Neuron (in vitro differentiated cells): ENCODE measurements at regions not wholly inside any gene's neighbourhood (a gene's known extent, or its start where the extent isn't known, plus 50 kb on each side); places are given as distances from the start of the nearest gene placed in this dataset.
"Not testable (repeated sequence)": the region's sequence is repeated elsewhere in the genome, so short reads cannot be mapped to it uniquely, and the experiment has no call there.

Experiments used
- H2AFZ ChIP-seq: one replicate; pipeline ENCODE4 v1.6.1; 2013; ENCODE audit warnings: low read depth, mild to moderate bottlenecking, inconsistent platforms, low read length, moderate library complexity
- H3K27me3 ChIP-seq: one replicate; pipeline ENCODE4 v1.6.1; 2013; ENCODE audit warnings: low read length; ENCODE audit not compliant: insufficient read depth
- H3K36me3 ChIP-seq: one replicate; pipeline ENCODE4 v1.6.1; 2013; ENCODE audit warnings: low read length; ENCODE audit not compliant: insufficient read depth
- H3K4me1 ChIP-seq: one replicate; pipeline ENCODE4 v1.6.1; 2013; ENCODE audit warnings: low read length; ENCODE audit not compliant: insufficient read depth
- H3K4me3 ChIP-seq: 2 replicates; pipeline ENCODE4 v1.5.1; 2013; ENCODE audit warnings: mild to moderate bottlenecking, low read length, moderate library complexity
- H3K9me3 ChIP-seq: one replicate; pipeline ENCODE4 v1.6.1; 2013; ENCODE audit warnings: low read length

DNA sequence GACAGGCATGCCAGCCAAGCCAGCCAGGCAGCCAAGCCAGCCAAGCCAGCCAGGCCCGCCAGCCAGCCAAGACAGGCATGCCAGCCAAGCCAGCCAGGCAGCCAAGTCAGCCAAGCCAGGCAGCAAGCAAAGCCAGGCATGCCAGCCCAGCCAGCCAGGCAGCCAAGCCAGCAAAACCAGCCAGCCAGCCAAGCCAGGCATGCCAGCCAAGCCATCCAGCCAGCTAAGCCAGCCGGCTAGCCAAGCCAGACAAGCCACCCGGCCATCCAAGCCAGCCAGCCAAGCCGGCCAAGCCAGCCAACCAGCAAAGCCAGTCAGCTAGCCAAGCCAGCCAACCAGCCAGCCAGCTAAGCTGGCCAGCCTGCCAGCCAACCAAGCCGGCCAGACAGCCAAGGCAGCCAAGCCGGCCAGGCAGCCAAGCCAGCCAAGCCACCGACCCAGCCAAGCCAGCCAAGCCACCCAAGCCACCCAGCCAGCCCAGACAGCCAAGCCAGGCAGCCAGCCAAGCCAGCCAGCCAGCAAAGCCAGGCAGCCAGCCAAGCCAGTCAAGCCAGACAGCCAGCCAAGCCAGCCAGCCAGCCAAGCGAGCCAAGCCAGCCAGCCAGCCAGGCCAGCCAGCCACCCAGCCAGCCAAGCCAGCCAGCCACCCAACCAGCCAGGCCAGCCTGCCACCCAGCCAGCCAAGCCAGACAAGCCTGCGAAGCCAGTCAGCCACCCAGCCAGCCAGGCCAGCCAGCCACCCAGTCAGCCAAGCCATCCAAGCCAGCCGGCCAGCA, 332.9 kb upstream of the PLGLB2 start:
- H3K4me1 ChIP-seq, H2AFZ ChIP-seq: not testable (repeated sequence)

DNA sequence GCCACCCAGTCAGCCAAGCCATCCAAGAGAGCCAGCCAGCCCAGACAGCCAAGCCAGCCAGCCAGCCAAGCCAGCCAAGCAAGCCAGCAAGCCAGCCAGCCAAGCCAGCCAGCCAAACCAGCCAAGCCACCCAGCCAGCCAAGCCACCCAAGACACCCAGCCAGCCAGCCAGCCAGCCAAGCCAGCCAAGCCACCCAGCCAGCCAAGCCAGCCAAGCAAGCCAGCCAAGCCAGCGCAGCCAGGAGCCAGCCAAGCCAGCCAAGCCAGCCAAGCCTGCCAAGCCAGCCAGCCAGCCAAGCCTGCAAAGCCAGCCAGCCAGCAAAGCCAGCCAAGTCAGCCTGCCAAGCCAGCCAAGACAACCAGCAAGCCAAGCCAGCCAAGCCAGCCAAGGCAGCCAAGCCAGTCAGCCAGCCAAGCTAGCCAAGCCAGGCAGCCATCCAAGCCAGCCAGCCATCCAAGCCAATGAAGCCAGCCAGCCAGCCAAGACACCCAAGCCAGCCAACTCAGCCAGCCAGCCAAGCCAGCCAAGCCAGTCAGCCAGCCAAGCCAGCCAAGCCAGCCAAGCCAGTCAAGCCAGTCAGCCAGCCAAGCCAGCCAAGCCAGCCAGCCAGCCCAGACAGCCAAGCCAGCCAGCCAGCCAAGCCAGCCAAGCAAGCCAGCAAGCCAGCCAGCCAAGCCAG, 332.2 kb upstream of the PLGLB2 start:
- not testable (repeated sequence) for H3K4me1 ChIP-seq, H2AFZ ChIP-seq, H3K36me3 ChIP-seq, H3K27me3 ChIP-seq, H3K4me3 ChIP-seq, H3K9me3 ChIP-seq

More for the DNA sequence above, 332.9 kb upstream of the PLGLB2 start:
- H3K36me3 ChIP-seq, H3K9me3 ChIP-seq, H3K4me3 ChIP-seq, H3K27me3 ChIP-seq: not testable (repeated sequence)

DNA sequence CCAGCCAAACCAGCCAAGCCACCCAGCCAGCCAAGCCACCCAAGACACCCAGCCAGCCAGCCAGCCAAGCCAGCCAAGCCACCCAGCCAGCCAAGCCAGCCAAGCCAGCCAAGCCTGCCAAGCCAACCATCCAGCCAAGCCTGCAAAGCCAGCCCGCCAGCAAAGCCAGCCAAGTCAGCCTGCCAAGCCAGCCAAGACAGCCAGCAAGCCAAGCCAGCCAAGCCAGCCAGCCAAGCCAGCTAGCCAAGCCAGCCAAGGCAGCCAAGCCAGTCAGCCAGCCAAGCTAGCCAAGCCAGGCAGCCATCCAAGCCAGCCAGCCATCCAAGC, 331.7 kb upstream of the PLGLB2 start:
- not testable (repeated sequence) for H2AFZ ChIP-seq, H3K4me1 ChIP-seq, H3K9me3 ChIP-seq, H3K4me3 ChIP-seq, H3K27me3 ChIP-seq, H3K36me3 ChIP-seq

DNA sequence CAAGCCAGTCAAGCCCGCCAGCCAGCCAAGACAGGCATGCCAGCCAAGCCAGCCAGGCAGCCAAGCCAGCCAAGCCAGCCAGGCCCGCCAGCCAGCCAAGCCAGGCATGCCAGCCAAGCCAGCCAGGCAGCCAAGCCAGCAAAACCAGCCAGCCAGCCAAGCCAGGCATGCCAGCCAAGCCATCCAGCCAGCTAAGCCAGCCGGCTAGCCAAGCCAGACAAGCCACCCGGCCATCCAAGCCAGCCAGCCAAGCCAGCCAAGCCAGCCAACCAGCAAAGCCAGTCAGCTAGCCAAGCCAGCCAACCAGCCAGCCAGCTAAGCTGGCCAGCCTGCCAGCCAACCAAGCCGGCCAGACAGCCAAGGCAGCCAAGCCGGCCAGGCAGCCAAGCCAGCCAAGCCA, 330.7 kb upstream of the PLGLB2 start:
- H3K4me3 ChIP-seq, H3K4me1 ChIP-seq, H3K36me3 ChIP-seq, H3K9me3 ChIP-seq, H3K27me3 ChIP-seq, H2AFZ ChIP-seq: not testable (repeated sequence)

DNA sequence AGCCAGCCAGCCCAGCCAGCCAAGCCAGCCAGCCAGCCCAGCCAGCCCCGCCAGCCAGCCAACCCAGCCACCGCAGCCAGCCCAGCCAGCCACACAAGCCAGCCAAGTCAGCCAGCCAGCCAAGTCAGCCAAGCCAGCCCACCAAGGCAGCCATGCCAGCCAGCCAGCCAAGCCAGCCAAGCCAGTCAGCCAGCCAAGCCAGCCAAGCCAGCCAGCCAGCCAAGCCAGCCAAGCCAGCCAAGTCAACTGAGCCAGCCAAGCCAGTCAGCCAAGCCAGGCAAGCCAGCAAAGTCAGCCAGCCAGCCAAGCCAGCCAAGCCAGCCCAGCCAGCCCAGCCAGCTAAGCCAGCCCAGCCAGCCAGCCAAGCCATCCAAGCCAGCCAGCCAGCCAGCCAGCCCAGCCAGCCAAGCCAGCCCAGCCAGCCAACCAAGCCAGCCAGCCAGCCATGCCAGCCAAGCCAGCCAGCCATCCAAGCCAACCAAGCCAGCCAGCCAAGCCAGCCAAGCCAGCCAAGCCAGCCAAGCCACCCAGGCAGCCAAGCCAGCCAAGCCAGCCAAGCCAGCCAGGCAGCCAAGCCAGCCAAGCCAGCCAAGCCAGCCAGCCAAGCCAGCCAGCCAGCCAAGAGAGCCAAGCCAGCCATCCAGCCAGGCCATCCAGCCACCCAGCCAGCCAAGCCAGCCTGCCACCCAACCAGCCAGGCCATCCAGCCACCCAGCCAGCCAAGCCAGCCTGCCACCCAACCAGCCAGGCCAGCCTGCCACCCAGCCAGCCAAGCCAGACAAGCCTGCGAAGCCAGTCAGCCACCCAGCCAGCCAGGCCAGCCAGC, 329.9 kb upstream of the PLGLB2 start:
- H2AFZ ChIP-seq, H3K27me3 ChIP-seq, H3K4me3 ChIP-seq, H3K4me1 ChIP-seq, H3K36me3 ChIP-seq, H3K9me3 ChIP-seq: not testable (repeated sequence)

DNA sequence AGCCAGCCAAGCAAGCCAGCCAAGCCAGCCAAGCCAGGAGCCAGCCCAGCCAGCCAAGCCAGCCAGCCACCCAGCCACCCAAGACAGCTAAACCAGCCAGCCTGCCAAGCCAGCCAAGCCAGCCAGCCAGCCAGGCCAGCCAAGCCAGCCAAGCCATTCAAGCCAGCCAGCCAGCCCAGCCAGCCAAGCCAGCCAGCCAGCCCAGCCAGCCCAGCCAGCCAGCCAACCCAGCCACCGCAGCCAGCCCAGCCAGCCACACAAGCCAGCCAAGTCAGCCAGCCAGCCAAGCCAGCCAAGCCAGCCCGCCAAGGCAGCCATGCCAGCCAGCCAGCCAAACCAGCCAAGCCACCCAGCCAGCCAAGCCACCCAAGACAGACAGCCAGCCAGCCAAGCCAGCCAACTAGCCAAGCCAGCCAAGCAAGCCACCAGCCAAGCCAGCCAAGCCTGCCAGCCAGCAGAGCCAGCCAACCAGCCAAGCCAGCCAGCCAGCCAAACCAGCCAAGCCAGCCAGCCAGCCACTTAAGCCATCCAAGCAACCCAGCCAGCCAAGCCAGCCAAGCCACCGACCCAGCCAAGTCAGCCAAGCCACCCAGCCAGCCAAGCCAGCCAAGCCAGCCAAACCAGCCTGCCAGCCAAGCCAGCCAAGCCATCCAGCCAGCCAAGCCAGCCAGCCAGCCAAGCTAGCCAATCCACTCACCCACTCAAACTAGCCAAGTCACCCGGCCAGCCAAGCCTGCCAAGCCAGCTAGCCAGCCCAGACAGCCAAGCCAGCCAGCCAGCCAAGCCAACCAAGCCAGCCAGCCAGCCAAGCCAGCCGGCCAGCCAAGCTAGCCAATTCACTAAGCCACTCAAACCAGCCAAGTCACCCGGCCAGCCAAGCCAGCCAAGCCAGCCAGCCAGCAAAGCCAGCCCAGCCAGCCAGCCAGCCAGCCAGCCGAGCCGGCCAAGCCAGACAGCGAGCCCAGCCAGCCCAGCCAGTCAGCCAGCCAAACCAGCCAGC, 328.8 kb upstream of the PLGLB2 start:
- not testable (repeated sequence) for H2AFZ ChIP-seq, H3K4me1 ChIP-seq, H3K36me3 ChIP-seq, H3K27me3 ChIP-seq, H3K4me3 ChIP-seq, H3K9me3 ChIP-seq

DNA sequence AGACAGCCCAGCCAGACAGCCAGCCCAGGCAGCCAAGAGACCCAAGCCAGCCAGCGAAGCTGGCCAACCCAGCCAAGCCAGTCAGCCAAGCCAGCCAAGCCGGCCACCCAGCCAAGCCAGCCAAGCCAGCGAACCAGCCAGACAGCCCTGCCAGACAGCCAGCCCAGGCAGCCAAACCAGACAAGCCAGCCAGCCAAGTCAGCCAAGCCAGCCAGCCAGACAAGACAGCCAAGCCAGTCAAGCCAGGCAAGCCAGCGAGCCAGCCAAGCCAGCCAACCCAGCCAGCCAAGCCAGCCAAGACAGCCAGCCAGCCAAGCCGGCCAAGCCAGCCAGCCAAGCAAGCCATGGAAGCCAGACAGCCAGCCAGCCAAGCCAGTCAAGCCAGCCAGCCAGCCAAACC, 327.9 kb upstream of the PLGLB2 start:
- H3K4me3 ChIP-seq, H3K27me3 ChIP-seq, H3K36me3 ChIP-seq, H3K4me1 ChIP-seq, H3K9me3 ChIP-seq, H2AFZ ChIP-seq: not testable (repeated sequence)

DNA sequence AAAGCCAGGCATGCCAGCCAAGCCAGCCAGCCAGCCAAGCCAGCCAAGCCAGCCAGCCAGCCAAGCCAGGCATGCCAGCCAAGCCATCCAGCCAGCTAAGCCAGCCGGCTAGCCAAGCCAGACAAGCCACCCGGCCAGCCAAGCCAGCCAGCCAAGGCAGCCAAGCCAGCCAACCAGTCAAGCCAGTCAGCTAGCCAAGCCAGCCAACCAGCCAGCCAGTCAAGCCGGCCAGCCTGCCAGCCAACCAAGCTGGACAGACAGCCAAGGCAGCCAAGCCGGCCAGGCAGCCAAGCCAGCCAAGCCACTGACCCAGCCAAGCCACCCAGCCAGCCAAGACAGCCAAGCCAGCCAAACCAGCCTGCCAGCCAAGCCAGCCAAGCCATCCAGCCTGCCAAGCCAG, 326.9 kb upstream of the PLGLB2 start:
- H3K27me3 ChIP-seq, H2AFZ ChIP-seq, H3K4me3 ChIP-seq, H3K36me3 ChIP-seq, H3K4me1 ChIP-seq, H3K9me3 ChIP-seq: not testable (repeated sequence)

DNA sequence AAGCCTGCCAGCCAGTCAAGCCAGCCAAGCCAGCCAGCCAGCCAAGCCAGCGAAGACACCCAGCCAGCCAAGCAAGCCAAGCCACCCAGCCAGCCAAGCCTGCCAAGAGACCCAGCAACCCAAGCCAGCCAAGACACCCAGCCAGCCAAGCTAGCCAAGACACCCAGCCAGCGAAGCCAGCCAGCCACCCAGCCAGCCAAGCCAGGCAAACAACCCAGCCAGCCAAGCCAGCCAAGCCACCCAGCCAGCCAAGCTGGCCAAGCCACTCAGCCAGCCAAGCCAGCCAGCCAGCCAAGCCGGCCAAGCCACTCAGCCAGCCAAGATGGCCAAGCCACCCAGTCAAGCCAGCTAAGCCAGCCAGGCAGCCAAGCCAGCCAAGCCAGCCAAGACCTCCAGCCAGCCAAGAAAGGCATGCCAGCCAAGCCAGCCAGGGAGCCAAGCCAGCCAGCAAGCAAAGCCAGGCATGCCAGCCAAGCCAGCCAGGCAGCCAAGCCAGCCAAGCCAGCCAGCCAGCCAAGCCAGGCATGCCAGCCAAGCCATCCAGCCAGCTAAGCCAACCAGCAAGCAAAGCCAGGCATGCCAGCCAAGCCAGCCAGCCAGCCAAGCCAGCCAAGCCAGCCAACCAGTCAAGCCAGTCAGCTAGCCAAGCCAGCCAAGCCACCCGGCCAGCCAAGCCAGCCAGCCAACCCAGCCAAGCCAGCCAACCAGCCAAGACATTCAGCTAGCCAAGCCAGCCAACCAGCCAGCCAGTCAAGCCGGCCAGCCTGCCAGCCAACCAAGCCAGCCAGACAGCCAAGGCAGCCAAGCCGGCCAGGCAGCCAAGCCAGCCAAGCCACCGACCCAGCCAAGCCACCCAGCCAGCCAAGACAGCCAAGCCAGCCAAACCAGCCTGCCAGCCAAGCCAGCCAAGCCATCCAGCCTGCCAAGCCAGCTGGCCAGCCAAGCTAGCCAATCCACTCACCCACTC, 323.8 kb upstream of the PLGLB2 start:
- not testable (repeated sequence) for H3K4me1 ChIP-seq, H3K27me3 ChIP-seq, H3K9me3 ChIP-seq, H3K4me3 ChIP-seq, H3K36me3 ChIP-seq, H2AFZ ChIP-seq

DNA sequence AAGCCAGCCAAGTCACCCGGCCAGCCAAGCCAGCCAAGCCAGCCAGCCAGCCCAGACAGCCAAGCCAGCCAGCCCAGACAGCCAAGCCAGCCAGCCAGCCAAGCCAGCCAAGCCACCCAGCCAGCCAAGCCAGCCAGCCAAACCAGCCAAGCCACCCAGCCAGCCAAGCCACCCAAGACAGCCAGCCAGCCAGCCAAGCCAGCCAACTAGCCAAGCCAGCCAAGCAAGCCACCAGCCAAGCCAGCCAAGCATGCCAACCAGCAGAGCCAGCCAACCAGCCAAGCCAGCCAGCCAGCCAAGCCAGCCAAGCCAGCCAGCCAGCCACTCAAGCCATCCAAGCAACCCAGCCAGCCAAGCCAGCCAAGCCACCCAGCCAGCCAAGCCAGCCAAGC, 323.1 kb upstream of the PLGLB2 start:
- not testable (repeated sequence) for H2AFZ ChIP-seq, H3K36me3 ChIP-seq, H3K9me3 ChIP-seq, H3K4me1 ChIP-seq, H3K27me3 ChIP-seq, H3K4me3 ChIP-seq

DNA sequence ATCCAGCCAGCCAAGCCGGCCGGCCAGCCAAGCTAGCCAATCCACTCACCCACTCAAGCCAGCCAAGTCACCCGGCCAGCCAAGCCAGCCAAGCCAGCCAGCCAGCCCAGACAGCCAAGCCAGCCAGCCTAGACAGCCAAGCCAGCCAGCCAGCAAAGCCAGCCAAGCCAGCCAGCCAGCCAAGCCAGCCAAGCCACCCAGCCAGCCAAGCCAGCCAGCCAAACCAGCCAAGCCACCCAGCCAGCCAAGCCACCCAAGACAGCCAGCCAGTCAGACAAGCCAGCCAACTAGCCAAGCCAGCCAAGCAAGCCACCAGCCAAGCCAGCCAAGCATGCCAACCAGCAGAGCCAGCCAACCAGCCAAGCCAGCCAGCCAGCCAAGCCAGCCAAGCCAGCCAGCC, 322.7 kb upstream of the PLGLB2 start:
- H3K9me3 ChIP-seq, H3K4me1 ChIP-seq, H3K36me3 ChIP-seq, H2AFZ ChIP-seq, H3K27me3 ChIP-seq, H3K4me3 ChIP-seq: not testable (repeated sequence)

DNA sequence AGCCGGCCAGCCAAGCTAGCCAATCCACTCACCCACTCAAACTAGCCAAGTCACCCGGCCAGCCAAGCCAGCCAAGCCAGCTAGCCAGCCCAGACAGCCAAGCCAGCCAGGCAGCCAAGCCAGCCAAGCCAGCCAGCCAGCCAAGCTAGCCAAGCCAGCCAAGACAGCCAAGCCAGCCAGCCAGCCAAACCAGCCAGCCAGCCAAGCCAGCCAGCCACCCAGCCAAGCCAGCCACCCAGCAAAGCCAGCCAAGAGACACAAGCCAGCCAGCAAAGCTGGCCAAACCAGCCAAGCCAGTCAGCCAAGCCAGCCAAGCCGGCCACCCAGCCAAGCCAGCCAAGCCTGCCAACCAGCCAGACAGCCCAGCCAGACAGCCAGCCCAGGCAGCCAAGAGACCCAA, 322.2 kb upstream of the PLGLB2 start:
- not testable (repeated sequence) for H3K4me1 ChIP-seq, H3K36me3 ChIP-seq, H2AFZ ChIP-seq, H3K27me3 ChIP-seq, H3K4me3 ChIP-seq, H3K9me3 ChIP-seq
